Heart left ventricle (tissue), 13 donors: ENCODE measurements at regions not wholly inside any gene's neighbourhood (a gene's known extent, or its start where the extent isn't known, plus 50 kb on each side); places are given as distances from the start of the nearest gene placed in this dataset.

Experiments
- CTCF ChIP-seq, 12 donors: fragments of 200-600 bp; sonication (generic) in 4 of 12; IDR thresholded peaks; one replicate each; pipeline versions ENCODE4 v1.5.0 to v1.8.0; 2018 to 2022; ENCODE audit warnings: antibody characterized with exemption in 12 of 12, mild to moderate bottlenecking in 5 of 12
- POLR2A ChIP-seq, 2 donors: fragments of 450-650 bp; IDR thresholded peaks; one replicate each; pipeline ENCODE4 v1.6.1; 2017; ENCODE audit warnings: antibody characterized with exemption in 2 of 2, mild to moderate bottlenecking in 2 of 2, moderate library complexity in 2 of 2
- donor health status: ischemic (EF 13 %, LVEDD 7.1; RV severe dilation, severe dysfunction).
- donor health status: DM: no; HTN: yes; CAD: no.
- donor health status: DM: no; HTN: no; CAD: no.
- donor health status: ischemic (EF 25% LVEDD 6.9; RV normal size, moderate dysfunction).
- donor health status: ischemic (EF 25% LVEDD 5.7; RV mildly dilated, moderate dysfunction).
- donor health status: ischemic (EF 35%, LVEDD 5.7; RV mildly dilated, moderate dysfunction).
- donor health status: nonischemic (EF 11% LVEDD 7.7; RV severe dilation, severe dysfunction).
- donor health status: DM: yes; HTN: yes; CAD: no.
- donor health status: PGD.
- donor health status: ischemic (EF 29% LVEDD 5.4; RV normal size, mild dysfunction).
- donor health status: nonischemic (EF 23%, LVEDD 6.1; RV moderate dilation, normal function).

GRCh38 chr1:188070848-188071247 is 1242.1 kb downstream of the PLA2G4A start:
- no peak for TF ChIP-seq CTCF (IDR thresholded peaks at IDR 0.05)
- TF ChIP-seq POLR2A (IDR thresholded peaks at IDR 0.05), result no peak
